ENCODE measurements at regions not wholly inside any gene's neighbourhood (a gene's known extent, or its start where the extent isn't known, plus 50 kb on each side); places are given as distances from the start of the nearest gene placed in this dataset.

DNA sequence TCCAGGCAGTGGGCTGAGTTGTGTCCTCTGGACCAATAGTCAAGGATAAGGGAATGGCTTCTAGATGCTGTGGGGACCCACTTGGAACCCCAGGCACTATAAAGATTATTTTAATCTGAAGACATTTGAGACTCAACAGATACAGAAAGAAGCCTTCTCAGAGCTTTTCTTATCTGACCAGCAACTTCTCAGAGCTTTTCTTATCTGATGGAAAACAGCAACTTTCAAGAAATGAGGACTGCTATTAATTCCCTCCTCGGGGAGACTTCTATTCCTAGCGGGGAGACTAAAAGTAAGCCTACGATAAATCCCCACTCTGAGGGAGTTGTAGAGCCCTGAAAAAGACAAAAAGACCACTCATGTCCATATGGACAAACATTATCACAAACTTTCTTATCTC is 160.5 kb downstream of the RNASET2 start:
- TF ChIP-seq, protein P1, sequence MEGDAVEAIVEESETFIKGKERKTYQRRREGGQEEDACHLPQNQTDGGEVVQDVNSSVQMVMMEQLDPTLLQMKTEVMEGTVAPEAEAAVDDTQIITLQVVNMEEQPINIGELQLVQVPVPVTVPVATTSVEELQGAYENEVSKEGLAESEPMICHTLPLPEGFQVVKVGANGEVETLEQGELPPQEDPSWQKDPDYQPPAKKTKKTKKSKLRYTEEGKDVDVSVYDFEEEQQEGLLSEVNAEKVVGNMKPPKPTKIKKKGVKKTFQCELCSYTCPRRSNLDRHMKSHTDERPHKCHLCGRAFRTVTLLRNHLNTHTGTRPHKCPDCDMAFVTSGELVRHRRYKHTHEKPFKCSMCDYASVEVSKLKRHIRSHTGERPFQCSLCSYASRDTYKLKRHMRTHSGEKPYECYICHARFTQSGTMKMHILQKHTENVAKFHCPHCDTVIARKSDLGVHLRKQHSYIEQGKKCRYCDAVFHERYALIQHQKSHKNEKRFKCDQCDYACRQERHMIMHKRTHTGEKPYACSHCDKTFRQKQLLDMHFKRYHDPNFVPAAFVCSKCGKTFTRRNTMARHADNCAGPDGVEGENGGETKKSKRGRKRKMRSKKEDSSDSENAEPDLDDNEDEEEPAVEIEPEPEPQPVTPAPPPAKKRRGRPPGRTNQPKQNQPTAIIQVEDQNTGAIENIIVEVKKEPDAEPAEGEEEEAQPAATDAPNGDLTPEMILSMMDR (conservative IDR thresholded peaks at IDR 0.05; ENCODE audit: low read length), result no peak
- no peak for TF ChIP-seq EZH2phosphoT487 (IDR thresholded peaks at IDR 0.05; ENCODE audit: borderline replicate concordance, low read depth, low read length)
